Ovary (tissue), 7 donors: ENCODE measurements at regions not wholly inside any gene's neighbourhood (a gene's known extent, or its start where the extent isn't known, plus 50 kb on each side); places are given as distances from the start of the nearest gene placed in this dataset.

Experiments
- DNase-seq, 5 donors: peaks; one replicate each; pipeline ENCODE4 v3.0.0-alpha.2; 2019 to 2020
- H3K27ac ChIP-seq, 2 donors: fragments of 200-600 bp; one replicate each; pipeline versions ENCODE4 v1.5.1 to v1.8.0; 2019 to 2022
- H3K27me3 ChIP-seq: fragments of 200-600 bp; one replicate; pipeline ENCODE4 v1.8.0; 2022
- H3K36me3 ChIP-seq: fragments of 200-600 bp; sonication (generic); one replicate; pipeline ENCODE4 v1.5.1; 2019
- H3K4me1 ChIP-seq: one replicate; pipeline ENCODE4 v1.8.1; 2013; ENCODE audit warnings: mild to moderate bottlenecking, moderate library complexity; ENCODE audit not compliant: insufficient read depth
- H3K4me3 ChIP-seq: fragments of 200-600 bp; sonication (generic); one replicate; pipeline ENCODE4 v1.5.1; 2017
- H3K9me3 ChIP-seq, 2 donors: fragments of 200-600 bp in 1 of 2; sonication (generic) in 1 of 2; one replicate each; pipeline versions ENCODE4 v1.5.1 to v1.8.1; 2013 to 2019; ENCODE audit warnings: mild to moderate bottlenecking in 1 of 2, moderate library complexity in 1 of 2
- EP300 ChIP-seq: sonication (generic); formaldehyde crosslinking; IDR thresholded peaks from one replicate; pipeline ENCODE4 v1.6.1; 2017; ENCODE audit warnings: antibody characterized with exemption
- POLR2A ChIP-seq: fragments of 450-650 bp; IDR thresholded peaks from one replicate; pipeline ENCODE4 v1.6.1; 2017; ENCODE audit warnings: antibody characterized with exemption, mild to moderate bottlenecking, moderate library complexity
- WGBS, 3 donors: extraction: QIAGEN DNeasy Blood & Tissue Kit in 1 of 3; methylation state at CpG; one replicate each; pipeline versions ENCODE4 v1.1.5 to v1.1.7; 2013 to 2017; 5-methylcytosine and 5-hydroxymethylcytosine counted together
- intact Hi-C, 4 donors: fragments of 100-400 bp; cut with DNase I; formaldehyde crosslinking; loops; one replicate each; pipeline versions ENCODE4 v1.11.0 to v1.15.1; 2022 to 2023
- TF ChIP-seq, protein P1 (sequence below), 3 donors: fragments of 450-650 bp in 2 of 3; fragments of 200-600 bp in 1 of 3; IDR thresholded peaks; one replicate each; pipeline versions ENCODE4 v1.5.1 to v1.8.0; 2016 to 2022; ENCODE audit warnings: antibody characterized with exemption in 3 of 3, mild to moderate bottlenecking in 1 of 3
- donor health status: DM: no; HTN: no; CAD: no; lungs with moderate emphysema.
- donor health status: DM: no; HTN: no; CAD: no.
- donor health status: Bipolar disorder and iron deficiency.
- donor health status: DM: no; HTN: no; CAD: no.
- donor health status: DM: yes; HTN: yes; CAD: no.

DNA sequence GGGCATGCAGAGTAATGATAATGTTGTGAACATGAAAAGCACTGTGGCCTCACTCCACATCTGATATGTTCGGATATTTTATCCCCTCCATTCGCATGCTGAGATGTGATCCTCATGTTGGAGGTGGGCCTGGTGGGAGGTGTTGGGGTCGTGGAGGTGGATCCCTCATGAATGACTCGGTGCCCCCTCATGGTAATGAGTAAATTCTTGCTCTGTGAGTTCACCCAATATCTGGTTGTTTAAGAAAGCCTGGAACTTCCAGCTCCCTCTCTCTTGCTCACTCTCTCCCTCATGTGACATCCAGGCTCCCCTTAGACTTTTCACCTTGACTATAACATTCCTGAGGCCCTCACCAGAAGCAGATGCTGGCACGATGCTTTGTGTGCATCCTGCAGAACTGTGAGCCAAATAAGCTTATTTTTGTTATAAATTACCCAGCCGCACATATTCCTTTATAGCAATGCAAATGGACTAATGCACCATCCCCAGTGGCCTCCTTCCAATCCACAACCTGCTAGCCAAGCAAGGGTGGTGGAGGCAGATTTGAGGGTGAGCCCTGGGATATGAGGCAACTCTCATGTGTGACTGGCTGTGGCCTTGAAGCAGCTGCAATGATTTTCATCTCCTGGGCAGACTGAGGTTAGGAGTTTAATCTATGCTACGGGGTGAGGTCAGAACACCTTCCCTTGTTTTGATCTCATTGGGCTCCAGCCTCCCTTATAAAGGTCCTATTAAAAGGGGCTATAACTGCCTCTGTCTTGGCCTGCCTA is 276.5 kb downstream of the ETS1 start:
- intact Hi-C loops = no loop called here
- no peak overlapping the region for H3K4me3 ChIP-seq
- no peaks in the 10 kb centered on the region for H3K27me3 ChIP-seq
- WGBS, 3 donors = 78 to 82% (median 79%) methylated on average over 7 of the region's 7 CpGs
- no peaks in the 10 kb centered on the region for H3K9me3 ChIP-seq
- no peaks in the 10 kb centered on the region for H3K4me1 ChIP-seq
- TF ChIP-seq POLR2A (no peak), EP300 (no peak)
- H3K36me3 ChIP-seq = no peaks in the 10 kb centered on the region
- no peak overlapping the region for H3K27ac ChIP-seq
- no peak for DNase-seq

- no peak for DNase-seq
- intact Hi-C loops = no loop called here
- TF ChIP-seq POLR2A (no peak), EP300 (no peak)
- TF ChIP-seq, protein P1, sequence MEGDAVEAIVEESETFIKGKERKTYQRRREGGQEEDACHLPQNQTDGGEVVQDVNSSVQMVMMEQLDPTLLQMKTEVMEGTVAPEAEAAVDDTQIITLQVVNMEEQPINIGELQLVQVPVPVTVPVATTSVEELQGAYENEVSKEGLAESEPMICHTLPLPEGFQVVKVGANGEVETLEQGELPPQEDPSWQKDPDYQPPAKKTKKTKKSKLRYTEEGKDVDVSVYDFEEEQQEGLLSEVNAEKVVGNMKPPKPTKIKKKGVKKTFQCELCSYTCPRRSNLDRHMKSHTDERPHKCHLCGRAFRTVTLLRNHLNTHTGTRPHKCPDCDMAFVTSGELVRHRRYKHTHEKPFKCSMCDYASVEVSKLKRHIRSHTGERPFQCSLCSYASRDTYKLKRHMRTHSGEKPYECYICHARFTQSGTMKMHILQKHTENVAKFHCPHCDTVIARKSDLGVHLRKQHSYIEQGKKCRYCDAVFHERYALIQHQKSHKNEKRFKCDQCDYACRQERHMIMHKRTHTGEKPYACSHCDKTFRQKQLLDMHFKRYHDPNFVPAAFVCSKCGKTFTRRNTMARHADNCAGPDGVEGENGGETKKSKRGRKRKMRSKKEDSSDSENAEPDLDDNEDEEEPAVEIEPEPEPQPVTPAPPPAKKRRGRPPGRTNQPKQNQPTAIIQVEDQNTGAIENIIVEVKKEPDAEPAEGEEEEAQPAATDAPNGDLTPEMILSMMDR (IDR thresholded peaks at IDR 0.05) = no peak
- H3K27ac ChIP-seq = no peak overlapping the region
- no peak overlapping the region for H3K4me3 ChIP-seq
- no peaks in the 10 kb centered on the region for H3K4me1 ChIP-seq
- H3K36me3 ChIP-seq = no peaks in the 10 kb centered on the region
- no peaks in the 10 kb centered on the region for H3K27me3 ChIP-seq
- 88 to 94% (median 93%) methylated on average over 3 of the region's 3 CpGs for WGBS, 3 donors
- H3K9me3 ChIP-seq = no peaks in the 10 kb centered on the region
These were observed 277.4 kb downstream of the ETS1 start for GRCh38 chr11:128310005-128310404.

GRCh38 chr11:128308794-128309193 is 278.6 kb downstream of the ETS1 start:
- Histone ChIP-seq H3K4me1 (no peaks in the 10 kb centered on the region), H3K36me3 (no peaks in the 10 kb centered on the region), H3K4me3 (no peak overlapping the region), H3K27ac (no peak overlapping the region), H3K27me3 (no peaks in the 10 kb centered on the region), H3K9me3 (no peaks in the 10 kb centered on the region)
- TF ChIP-seq EP300 = no peak
- TF ChIP-seq, protein P1 (IDR thresholded peaks at IDR 0.05) = no peak
- no peak for TF ChIP-seq POLR2A
- DNase-seq = no peak
- 89 to 95% (median 92%) methylated on average over 3 of the region's 3 CpGs for WGBS, 3 donors
- intact Hi-C loops = no loop called here

- no peaks in the 10 kb centered on the region for H3K9me3 ChIP-seq
- H3K27ac ChIP-seq = no peak overlapping the region
- TF ChIP-seq EP300 (no peak), POLR2A (no peak)
- TF ChIP-seq, protein P1 (IDR thresholded peaks at IDR 0.05) = no peak
- H3K4me1 ChIP-seq = no peaks in the 10 kb centered on the region
- DNase-seq = no peak
- 87 to 95% (median 89%) methylated on average over 1 of the region's 1 CpG for WGBS, 3 donors
- no peaks in the 10 kb centered on the region for H3K36me3 ChIP-seq
- H3K4me3 ChIP-seq = no peak overlapping the region
- H3K27me3 ChIP-seq = no peaks in the 10 kb centered on the region
- intact Hi-C loops = no loop called here
These were observed 281.8 kb downstream of the ETS1 start for GRCh38 chr11:128305588-128305987.
